Spleen (tissue), 3 donors: ENCODE measurements at regions not wholly inside any gene's neighbourhood (a gene's known extent, or its start where the extent isn't known, plus 50 kb on each side); places are given as distances from the start of the nearest gene placed in this dataset.
"Not testable (repeated sequence)": the region's sequence is repeated elsewhere in the genome, so short reads cannot be mapped to it uniquely, and the experiment has no call there.

Experiments used
- POLR2A ChIP-seq, 3 donors: fragments of 450-650 bp; IDR thresholded peaks; one replicate each; pipeline ENCODE4 v1.5.1; 2017; ENCODE audit warnings: antibody characterized with exemption in 3 of 3, mild to moderate bottlenecking in 1 of 3
- POLR2AphosphoS5 ChIP-seq, 3 donors: sonication (generic); formaldehyde crosslinking; IDR thresholded peaks; one replicate each; pipeline ENCODE4 v1.5.1; 2017; ENCODE audit warnings: antibody characterized with exemption in 3 of 3

DNA sequence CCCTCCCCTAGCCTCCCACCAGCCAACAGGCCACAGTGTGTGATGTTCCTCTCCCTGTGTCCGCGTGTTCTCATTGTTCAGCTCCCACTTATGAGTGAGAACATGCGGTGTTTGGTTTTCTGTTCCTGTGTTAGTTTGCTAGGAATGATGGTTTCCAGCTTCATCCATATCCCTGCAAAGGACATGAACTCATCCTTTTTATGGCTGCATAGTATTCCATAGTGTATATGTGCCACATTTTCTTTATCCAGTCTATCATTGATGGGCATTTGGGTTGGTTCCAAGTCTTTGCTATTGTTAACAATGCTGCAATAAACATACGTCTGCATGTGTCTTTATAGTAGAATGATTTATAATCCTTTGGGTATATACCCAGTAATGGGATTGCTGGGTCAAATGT, 239.0 kb upstream of the EXOC2 start:
- TF ChIP-seq POLR2A, POLR2AphosphoS5 (IDR thresholded peaks at IDR 0.05): not testable (repeated sequence)
